OCI-LY1 (cell line): ENCODE measurements at regions not wholly inside any gene's neighbourhood (a gene's known extent, or its start where the extent isn't known, plus 50 kb on each side); places are given as distances from the start of the nearest gene placed in this dataset.

ENCODE experiments used
- H2AFZ ChIP-seq: fragments of 200-600 bp; sonication (generic), shearing (Covaris generic); 2 replicates; pipeline ENCODE4 v1.6.0; 2014; ENCODE audit warnings: antibody characterized with exemption, mild to moderate bottlenecking, low read length
- H3F3A ChIP-seq: fragments of 200-600 bp; sonication (generic), shearing (Covaris generic); 2 replicates; pipeline ENCODE4 v1.6.0; 2014; ENCODE audit warnings: mild to moderate bottlenecking, antibody characterized with exemption, low read length, moderate library complexity; ENCODE audit not compliant: insufficient read depth
- H3K27ac ChIP-seq: fragments of 200-600 bp; sonication (generic); 2 replicates; pipeline ENCODE4 v1.5.1; 2014; ENCODE audit warnings: low read length, mixed run types, mild to moderate bottlenecking, low read depth; ENCODE audit not compliant: poor library complexity, severe bottlenecking
- H3K27me3 ChIP-seq: fragments of 200-600 bp; sonication (generic); 2 replicates; pipeline ENCODE4 v1.6.0; 2014; ENCODE audit warnings: antibody characterized with exemption, mild to moderate bottlenecking, low read length, moderate library complexity; ENCODE audit not compliant: insufficient read depth
- H3K36me3 ChIP-seq: fragments of 200-600 bp; sonication (generic); 2 replicates; pipeline ENCODE4 v1.6.1; 2014; ENCODE audit warnings: mild to moderate bottlenecking, antibody characterized with exemption, low read length, moderate library complexity, mixed read lengths; ENCODE audit not compliant: insufficient read depth
- H3K4me1 ChIP-seq: fragments of 200-600 bp; sonication (generic); 2 replicates; pipeline ENCODE4 v1.5.1; 2014; ENCODE audit warnings: mild to moderate bottlenecking, low read length, moderate library complexity; ENCODE audit not compliant: insufficient read depth, severe bottlenecking
- H3K4me2 ChIP-seq: fragments of 200-600 bp; sonication (generic), shearing (Covaris generic); 2 replicates; pipeline ENCODE4 v1.6.1; 2014; ENCODE audit warnings: low read length
- H3K4me3 ChIP-seq: fragments of 200-600 bp; sonication (generic); 2 replicates; pipeline ENCODE4 v1.5.1; 2014; ENCODE audit warnings: low read length, low read depth, mild to moderate bottlenecking, mixed read lengths; ENCODE audit not compliant: poor library complexity, severe bottlenecking
- H3K79me2 ChIP-seq: fragments of 200-600 bp; shearing (Covaris generic); 2 replicates; pipeline ENCODE4 v1.6.1; 2016; ENCODE audit warnings: mixed run types, low read length, mixed read lengths; ENCODE audit not compliant: insufficient read depth
- H3K9ac ChIP-seq: fragments of 200-600 bp; sonication (generic), shearing (Covaris generic); 2 replicates; pipeline ENCODE4 v1.6.1; 2014; ENCODE audit warnings: mild to moderate bottlenecking, low read length, mixed read lengths
- H3K9me2 ChIP-seq: fragments of 200-600 bp; sonication (generic), shearing (Covaris generic); 2 replicates; pipeline ENCODE4 v1.6.1; 2014; ENCODE audit warnings: low read depth, mild to moderate bottlenecking, low read length, mixed read lengths
- H3K9me3 ChIP-seq: fragments of 200-600 bp; shearing (Covaris generic); 2 replicates; pipeline ENCODE4 v1.6.1; 2014; ENCODE audit warnings: low read length, mixed read lengths
- H4K20me1 ChIP-seq: fragments of 200-600 bp; sonication (generic), shearing (Covaris generic); 2 replicates; pipeline ENCODE4 v1.6.0; 2016; ENCODE audit warnings: mild to moderate bottlenecking, low read length; ENCODE audit not compliant: insufficient read depth
- EZH2 ChIP-seq: fragments of 200-600 bp; sonication (generic), shearing (Covaris generic); IDR thresholded peaks from 2 replicates; pipeline ENCODE4 v1.8.0; 2017; ENCODE audit warnings: borderline replicate concordance, mixed run types, mild to moderate bottlenecking, antibody characterized with exemption, low read length, moderate library complexity, mixed read lengths
- TF ChIP-seq, protein P1 (sequence below): fragments of 200-600 bp; sonication (generic), shearing (Covaris generic); IDR thresholded peaks from 2 replicates; pipeline ENCODE4 v1.5.1; 2017; ENCODE audit warnings: mild to moderate bottlenecking, antibody characterized with exemption, low read length, moderate library complexity, mixed read lengths

DNA sequence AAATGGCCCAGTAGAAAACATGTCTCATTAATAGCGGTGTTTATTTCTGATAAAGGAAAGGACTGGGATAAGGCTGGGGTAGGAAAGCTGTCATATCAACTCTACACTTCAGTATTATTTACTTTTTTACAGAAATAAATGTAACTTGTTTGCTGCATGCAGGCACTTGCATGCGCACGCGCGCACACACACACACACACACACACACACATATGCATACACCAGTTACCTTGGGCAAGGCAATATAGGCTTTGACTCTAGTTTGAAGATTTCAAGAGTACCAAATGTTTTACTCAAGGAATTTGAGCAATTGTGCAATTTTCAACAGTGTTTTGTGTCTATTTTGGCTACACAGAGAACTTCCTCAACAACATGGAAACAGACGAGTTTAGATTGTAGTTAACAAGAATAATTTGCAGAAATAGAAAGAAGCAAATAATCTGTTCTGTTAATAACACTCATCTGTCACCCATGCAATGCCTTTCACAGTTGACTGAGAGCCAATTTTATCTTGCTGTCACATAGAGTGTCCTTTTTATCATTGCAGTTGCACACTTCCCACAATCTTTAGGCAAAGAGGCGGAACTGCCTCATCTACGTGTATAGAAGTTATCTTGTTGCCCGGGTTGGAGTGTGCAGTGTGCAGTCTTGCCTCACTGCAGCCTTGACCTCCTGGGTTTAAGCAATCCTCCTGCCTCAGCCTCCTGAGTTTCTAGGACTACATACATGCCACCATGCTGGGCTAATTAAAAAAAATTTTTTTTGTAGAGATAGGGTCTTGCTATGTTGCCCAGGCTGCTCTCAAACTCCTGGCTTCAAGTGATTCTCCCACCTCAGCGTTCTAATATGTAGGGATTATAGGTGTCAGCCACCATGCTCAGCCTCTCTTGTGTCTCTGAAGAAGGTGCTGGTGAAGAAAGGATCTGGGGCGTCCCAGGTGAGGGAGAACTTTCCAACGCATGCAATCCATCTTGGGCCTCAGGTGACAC is 64.6 kb upstream of the GPCPD1 start:
- peak overlapping the region; percentile 41 for H3K4me2 ChIP-seq
- H3F3A ChIP-seq = peaks cover 14% of the 10 kb centered on the region; the same call in 1 of the 2 replicates
- no peak overlapping the region for H3K4me3 ChIP-seq
- H3K79me2 ChIP-seq = no peaks in the 10 kb centered on the region
- peak overlapping the region; percentile 97 for H3K27ac ChIP-seq
- TF ChIP-seq, protein P1, sequence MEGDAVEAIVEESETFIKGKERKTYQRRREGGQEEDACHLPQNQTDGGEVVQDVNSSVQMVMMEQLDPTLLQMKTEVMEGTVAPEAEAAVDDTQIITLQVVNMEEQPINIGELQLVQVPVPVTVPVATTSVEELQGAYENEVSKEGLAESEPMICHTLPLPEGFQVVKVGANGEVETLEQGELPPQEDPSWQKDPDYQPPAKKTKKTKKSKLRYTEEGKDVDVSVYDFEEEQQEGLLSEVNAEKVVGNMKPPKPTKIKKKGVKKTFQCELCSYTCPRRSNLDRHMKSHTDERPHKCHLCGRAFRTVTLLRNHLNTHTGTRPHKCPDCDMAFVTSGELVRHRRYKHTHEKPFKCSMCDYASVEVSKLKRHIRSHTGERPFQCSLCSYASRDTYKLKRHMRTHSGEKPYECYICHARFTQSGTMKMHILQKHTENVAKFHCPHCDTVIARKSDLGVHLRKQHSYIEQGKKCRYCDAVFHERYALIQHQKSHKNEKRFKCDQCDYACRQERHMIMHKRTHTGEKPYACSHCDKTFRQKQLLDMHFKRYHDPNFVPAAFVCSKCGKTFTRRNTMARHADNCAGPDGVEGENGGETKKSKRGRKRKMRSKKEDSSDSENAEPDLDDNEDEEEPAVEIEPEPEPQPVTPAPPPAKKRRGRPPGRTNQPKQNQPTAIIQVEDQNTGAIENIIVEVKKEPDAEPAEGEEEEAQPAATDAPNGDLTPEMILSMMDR = no peak
- no peak for TF ChIP-seq EZH2
- H3K4me1 ChIP-seq = peaks cover 90% of the 10 kb centered on the region
- H2AFZ ChIP-seq = no peak overlapping the region
- H3K9me3 ChIP-seq = no peaks in the 10 kb centered on the region
- H3K9ac ChIP-seq = peak overlapping the region; percentile 31; the same call in 1 of the 2 replicates
- H3K27me3 ChIP-seq = no peaks in the 10 kb centered on the region
- no peaks in the 10 kb centered on the region for H3K36me3 ChIP-seq
- no peaks in the 10 kb centered on the region for H4K20me1 ChIP-seq
- H3K9me2 ChIP-seq = no peaks in the 10 kb centered on the region

DNA sequence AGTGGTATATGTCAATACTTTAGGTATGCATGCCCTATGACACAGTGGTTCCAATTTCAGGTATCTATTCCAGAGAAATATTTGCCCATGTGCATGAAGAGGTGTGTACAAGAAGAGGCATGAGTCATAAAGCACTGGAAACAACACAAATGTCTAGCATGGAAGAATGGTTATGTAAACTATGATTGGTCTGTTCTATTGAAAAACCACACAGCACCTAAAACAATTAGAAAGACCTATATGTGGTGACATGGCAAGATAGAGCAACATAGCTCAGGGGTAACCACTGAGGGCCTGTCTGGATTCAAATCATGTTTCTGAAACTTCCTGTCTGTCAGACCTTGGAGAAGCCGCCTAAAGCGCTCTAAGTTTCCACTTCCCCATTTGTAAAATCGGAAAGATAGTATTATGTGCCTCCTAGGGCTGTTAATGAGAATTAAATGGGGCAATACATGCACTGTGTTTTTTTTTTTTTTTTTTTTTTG is 63.4 kb upstream of the GPCPD1 start:
- no peaks in the 10 kb centered on the region for H3K36me3 ChIP-seq
- no peaks in the 10 kb centered on the region for H3K79me2 ChIP-seq
- no peak overlapping the region for H2AFZ ChIP-seq
- H3K4me1 ChIP-seq = peaks cover 93% of the 10 kb centered on the region
- H3K27me3 ChIP-seq = no peaks in the 10 kb centered on the region
- H4K20me1 ChIP-seq = no peaks in the 10 kb centered on the region
- peak overlapping the region; percentile 62 for H3K9ac ChIP-seq
- H3K27ac ChIP-seq = peak overlapping the region; percentile 97
- peak overlapping the region; percentile 48 for H3K4me2 ChIP-seq
- TF ChIP-seq, protein P1 = no peak
- TF ChIP-seq EZH2 = no peak
- H3F3A ChIP-seq = peaks cover 18% of the 10 kb centered on the region; the same call in 1 of the 2 replicates
- no peak overlapping the region for H3K4me3 ChIP-seq
- no peaks in the 10 kb centered on the region for H3K9me2 ChIP-seq
- H3K9me3 ChIP-seq = no peaks in the 10 kb centered on the region

GRCh38 chr20:5670874-5671273 is 60.1 kb upstream of the GPCPD1 start:
- peak overlapping the region; percentile 56 for H3K9ac ChIP-seq
- peaks cover 88% of the 10 kb centered on the region for H3K4me1 ChIP-seq
- no peaks in the 10 kb centered on the region for H3K79me2 ChIP-seq
- H3K4me2 ChIP-seq = 0 out of 2 replicates have a peak overlapping the region, but pooled peaks have one; percentile 21
- H3K9me2 ChIP-seq = no peaks in the 10 kb centered on the region
- no peak overlapping the region for H2AFZ ChIP-seq
- no peaks in the 10 kb centered on the region for H3K36me3 ChIP-seq
- H3F3A ChIP-seq = peaks cover 18% of the 10 kb centered on the region; the same call in 1 of the 2 replicates
- peak overlapping the region; percentile 97 for H3K27ac ChIP-seq
- H3K27me3 ChIP-seq = no peaks in the 10 kb centered on the region
- H3K4me3 ChIP-seq = no peak overlapping the region
- TF ChIP-seq, protein P1 = no peak
- no peak for TF ChIP-seq EZH2
- no peaks in the 10 kb centered on the region for H3K9me3 ChIP-seq
- H4K20me1 ChIP-seq = no peaks in the 10 kb centered on the region
